Effector memory CD4-positive, alpha-beta T cell (primary cell): ENCODE measurements at regions not wholly inside any gene's neighbourhood (a gene's known extent, or its start where the extent isn't known, plus 50 kb on each side); places are given as distances from the start of the nearest gene placed in this dataset.
"Not testable (repeated sequence)": the region's sequence is repeated elsewhere in the genome, so short reads cannot be mapped to it uniquely, and the experiment has no call there.

Experiments
- DNase-seq, 3 donors: peaks; one replicate each; pipeline ENCODE4 v3.0.0-alpha.2; 2020
- H3K27ac ChIP-seq: 2 replicates; pipeline ENCODE4 v1.7.0; 2013; ENCODE audit warnings: mild to moderate bottlenecking, low read length, moderate library complexity; ENCODE audit not compliant: insufficient read depth, poor library complexity, severe bottlenecking
- H3K27me3 ChIP-seq: replicated peaks from 2 replicates; pipeline ENCODE4 v1.7.0; 2013; ENCODE audit warnings: mild to moderate bottlenecking, low read length; ENCODE audit not compliant: insufficient read depth, control insufficient read depth, poor library complexity, severe bottlenecking
- H3K36me3 ChIP-seq: 2 replicates; pipeline ENCODE4 v1.7.0; 2013; ENCODE audit warnings: mild to moderate bottlenecking, low read length, moderate library complexity; ENCODE audit not compliant: control insufficient read depth, insufficient read depth
- H3K4me1 ChIP-seq: 2 replicates; pipeline ENCODE4 v1.7.0; 2013; ENCODE audit warnings: low read length, mild to moderate bottlenecking; ENCODE audit not compliant: control insufficient read depth, insufficient read depth, poor library complexity, severe bottlenecking
- H3K4me3 ChIP-seq: 2 replicates; pipeline ENCODE4 v1.7.0; 2013; ENCODE audit warnings: low read length, low read depth, mild to moderate bottlenecking; ENCODE audit not compliant: insufficient read depth, poor library complexity, severe bottlenecking
- H3K9me3 ChIP-seq: 2 replicates; pipeline ENCODE4 v1.7.0; 2013; ENCODE audit warnings: mild to moderate bottlenecking, low read length, moderate library complexity; ENCODE audit not compliant: control insufficient read depth

DNA sequence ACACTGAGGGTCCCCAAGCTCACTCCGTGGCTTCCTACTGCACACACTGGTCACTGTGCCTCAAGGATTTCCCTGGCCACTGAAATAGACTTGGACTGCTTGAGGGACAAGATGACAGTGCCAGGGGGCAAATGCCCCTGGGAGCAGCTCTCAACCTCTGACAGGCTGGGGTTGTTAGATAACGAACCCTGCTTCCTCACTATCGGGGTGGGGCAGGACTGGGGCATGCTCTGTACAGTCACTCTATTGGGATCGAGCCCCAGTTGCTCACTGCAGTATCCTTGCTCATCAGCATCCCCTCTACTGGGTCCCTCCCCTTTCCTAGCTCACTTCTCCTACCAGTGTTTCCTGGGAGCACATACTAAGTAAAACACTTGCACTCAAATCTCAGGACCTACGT is 610.8 kb downstream of the NTRK3 start:
- Histone ChIP-seq H3K27ac (no peak overlapping the region), H3K36me3 (no peaks in the 10 kb centered on the region), H3K9me3 (no peaks in the 10 kb centered on the region), H3K4me1 (no peaks in the 10 kb centered on the region), H3K27me3 (no peaks in the 10 kb centered on the region), H3K4me3 (no peak overlapping the region)
- no peak for DNase-seq

DNA sequence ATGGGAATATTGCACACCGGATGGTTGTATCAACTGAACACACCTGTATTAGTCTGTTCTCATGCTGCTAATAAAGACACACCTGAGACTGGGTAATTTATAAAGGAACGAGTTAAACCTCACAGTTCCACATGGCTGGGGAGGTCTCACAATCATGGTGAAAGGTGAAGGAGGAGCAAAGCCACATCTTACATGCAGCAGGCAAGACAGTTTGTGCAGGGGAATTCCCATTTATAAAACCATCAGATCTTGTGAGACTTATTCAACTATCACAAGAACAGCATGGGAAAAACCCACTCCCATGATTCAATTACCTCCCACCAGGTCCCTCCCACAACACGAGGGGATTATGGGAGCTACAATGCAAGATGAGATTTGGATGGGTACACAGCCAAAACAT is 613.5 kb downstream of the NTRK3 start:
- DNase-seq, H3K27me3 ChIP-seq, H3K4me1 ChIP-seq, H3K4me3 ChIP-seq, H3K9me3 ChIP-seq, H3K36me3 ChIP-seq, H3K27ac ChIP-seq: not testable (repeated sequence)

DNA sequence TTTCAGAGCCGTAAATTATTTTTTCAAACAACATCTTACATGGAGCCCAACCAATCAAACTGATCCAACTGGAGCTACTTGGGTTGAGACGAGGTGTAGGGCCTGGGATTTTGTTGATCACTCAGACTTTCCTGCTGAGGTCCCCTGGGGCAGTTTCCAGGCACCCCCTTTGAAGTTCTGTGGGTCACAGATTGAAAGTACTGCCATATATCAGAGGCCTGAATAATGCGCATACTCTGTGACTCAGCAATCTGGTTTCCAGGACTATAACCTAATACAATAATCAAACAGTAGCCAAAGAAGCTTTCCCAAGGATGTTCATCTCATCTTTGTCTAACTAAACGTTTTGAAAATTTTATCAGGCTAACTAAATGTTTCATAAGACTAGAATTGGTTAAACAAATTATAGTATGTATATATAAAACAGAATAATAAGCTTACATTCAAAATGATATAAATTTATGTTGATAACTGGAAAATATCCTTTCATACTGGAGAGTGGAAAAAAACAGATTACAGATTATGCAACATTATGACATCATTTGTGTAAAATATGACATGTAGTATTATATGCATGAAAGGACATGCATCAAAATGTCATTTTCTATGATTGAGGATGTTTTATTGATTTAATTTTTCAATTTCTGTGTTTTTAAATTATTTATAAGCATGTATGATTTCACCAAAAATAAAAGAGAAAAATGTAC is 617.1 kb downstream of the NTRK3 start:
- no peak overlapping the region for H3K27ac ChIP-seq
- no peaks in the 10 kb centered on the region for H3K27me3 ChIP-seq
- DNase-seq: no peak
- no peaks in the 10 kb centered on the region for H3K9me3 ChIP-seq
- H3K4me1 ChIP-seq: no peaks in the 10 kb centered on the region
- H3K36me3 ChIP-seq: no peaks in the 10 kb centered on the region
- H3K4me3 ChIP-seq: no peak overlapping the region

DNA sequence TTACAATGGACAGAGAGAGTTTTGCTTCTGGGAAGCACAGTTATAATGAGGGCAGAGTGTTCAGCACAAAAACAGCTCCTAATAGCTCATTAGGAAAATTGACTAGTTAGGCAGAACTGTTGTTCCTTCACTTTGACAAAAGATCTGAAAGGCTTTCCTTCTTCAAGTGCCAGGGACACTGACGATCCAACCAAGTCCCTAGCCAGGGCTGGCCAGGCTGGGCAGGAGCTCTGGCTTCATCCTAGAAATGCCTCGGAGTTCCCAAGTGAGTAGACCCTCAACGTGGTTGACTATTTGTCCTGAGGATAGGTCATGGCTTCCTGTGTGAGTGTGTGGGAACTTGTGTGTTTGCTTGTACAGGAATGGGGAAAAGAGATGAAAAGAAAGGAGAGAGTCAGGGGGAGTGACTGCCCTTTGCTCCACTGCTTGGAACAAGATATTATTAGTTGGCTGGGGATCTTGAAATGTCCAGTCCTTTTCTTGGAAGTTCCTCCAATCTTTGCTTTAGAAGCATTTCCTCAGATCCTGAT is 617.9 kb downstream of the NTRK3 start:
- Histone ChIP-seq H3K27me3 (no peaks in the 10 kb centered on the region), H3K4me1 (no peaks in the 10 kb centered on the region), H3K36me3 (no peaks in the 10 kb centered on the region), H3K4me3 (no peak overlapping the region), H3K27ac (no peak overlapping the region), H3K9me3 (no peaks in the 10 kb centered on the region)
- no peak for DNase-seq

DNA sequence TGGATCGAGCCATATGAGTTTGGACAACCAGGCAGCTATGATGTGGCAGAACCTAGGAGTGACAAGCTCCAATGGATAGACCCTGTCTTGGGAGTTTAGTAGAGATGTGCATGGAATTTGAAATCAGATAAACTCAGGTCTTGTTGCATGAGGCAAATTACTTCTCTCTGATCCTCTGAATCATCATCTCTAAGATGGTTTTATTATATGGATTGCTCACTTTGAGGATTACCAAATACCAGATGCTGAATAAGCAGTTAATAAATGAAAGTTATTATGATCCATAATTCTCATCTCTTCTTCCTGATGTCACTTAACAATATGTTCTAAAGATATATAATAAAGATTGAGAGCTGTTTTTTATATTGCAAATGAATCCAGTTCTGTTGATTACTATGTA is 622.2 kb downstream of the NTRK3 start:
- H3K36me3 ChIP-seq: no peaks in the 10 kb centered on the region

DNA sequence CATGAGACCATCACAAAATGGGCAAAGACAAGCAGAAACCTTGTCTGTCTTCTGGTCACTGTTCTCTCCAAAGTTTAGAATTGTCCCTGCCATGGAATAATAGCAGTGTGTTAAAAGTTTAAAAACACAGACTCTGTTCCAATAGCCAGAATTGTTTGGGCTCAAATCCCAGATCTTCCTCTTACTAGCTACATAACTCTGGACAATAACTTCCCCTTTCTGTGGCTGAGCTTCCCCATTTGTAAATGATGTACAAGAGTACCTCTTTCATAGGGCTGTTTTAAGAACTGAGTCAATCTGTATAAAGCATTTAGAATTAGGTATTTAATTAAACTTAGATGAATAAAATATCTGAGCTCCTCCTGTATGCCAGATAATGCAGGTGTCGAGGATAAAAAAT is 623.0 kb downstream of the NTRK3 start:
- no peak for DNase-seq
- Histone ChIP-seq H3K4me1 (no peaks in the 10 kb centered on the region), H3K36me3 (no peaks in the 10 kb centered on the region)

More for the DNA sequence above, 622.2 kb downstream of the NTRK3 start:
- Histone ChIP-seq H3K27me3 (no peaks in the 10 kb centered on the region), H3K4me3 (no peak overlapping the region), H3K27ac (no peak overlapping the region), H3K4me1 (no peaks in the 10 kb centered on the region), H3K9me3 (no peaks in the 10 kb centered on the region)
- no peak for DNase-seq

DNA sequence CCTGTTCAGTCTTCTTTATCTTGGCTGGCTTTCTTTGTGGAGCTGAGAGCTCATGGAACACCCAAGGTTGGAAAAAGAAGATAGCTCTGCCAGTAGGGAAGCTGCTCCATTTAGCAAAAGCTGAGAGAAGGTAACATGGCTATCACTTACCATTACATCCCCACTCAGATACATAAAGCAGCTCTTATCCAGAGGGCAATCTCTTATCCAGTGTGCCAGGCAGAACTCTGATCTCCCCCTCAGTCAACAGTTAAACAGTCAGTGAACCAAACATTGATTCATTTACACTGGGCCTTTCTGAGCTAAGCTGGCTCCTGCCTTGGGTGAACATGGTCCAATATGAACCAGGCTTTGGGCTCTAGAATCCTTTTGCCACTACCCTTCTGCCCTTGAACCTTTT is 624.2 kb downstream of the NTRK3 start:
- no peak overlapping the region for H3K4me3 ChIP-seq
- H3K27ac ChIP-seq: no peak overlapping the region
- H3K4me1 ChIP-seq: no peaks in the 10 kb centered on the region
- DNase-seq: no peak
- no peaks in the 10 kb centered on the region for H3K27me3 ChIP-seq
- H3K36me3 ChIP-seq: no peaks in the 10 kb centered on the region
- no peaks in the 10 kb centered on the region for H3K9me3 ChIP-seq

More for the DNA sequence above, 623.0 kb downstream of the NTRK3 start:
- no peak overlapping the region for H3K4me3 ChIP-seq
- no peaks in the 10 kb centered on the region for H3K9me3 ChIP-seq
- no peaks in the 10 kb centered on the region for H3K27me3 ChIP-seq
- no peak overlapping the region for H3K27ac ChIP-seq

DNA sequence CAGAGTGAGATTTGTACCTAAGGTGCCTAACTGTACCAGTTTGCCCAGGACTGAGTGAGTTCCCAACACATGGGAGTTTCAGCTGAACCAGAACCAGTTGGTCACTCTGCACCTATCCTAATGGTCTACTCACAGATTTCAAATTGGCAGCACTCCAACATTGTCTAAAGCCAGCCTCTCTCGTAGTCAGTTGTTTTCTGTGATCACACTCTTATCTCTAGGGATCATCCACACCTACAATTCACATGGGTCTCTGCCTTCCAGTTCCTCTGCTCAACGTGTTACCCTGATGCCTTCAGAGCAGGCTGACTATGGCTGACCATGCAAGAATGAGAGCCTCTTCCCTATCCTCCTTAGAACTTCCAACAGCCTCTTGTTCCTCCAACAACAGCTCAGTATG is 624.8 kb downstream of the NTRK3 start:
- Histone ChIP-seq H3K27ac (no peak overlapping the region), H3K4me3 (no peak overlapping the region), H3K9me3 (no peaks in the 10 kb centered on the region), H3K27me3 (no peaks in the 10 kb centered on the region), H3K36me3 (no peaks in the 10 kb centered on the region), H3K4me1 (no peaks in the 10 kb centered on the region)
- no peak for DNase-seq

DNA sequence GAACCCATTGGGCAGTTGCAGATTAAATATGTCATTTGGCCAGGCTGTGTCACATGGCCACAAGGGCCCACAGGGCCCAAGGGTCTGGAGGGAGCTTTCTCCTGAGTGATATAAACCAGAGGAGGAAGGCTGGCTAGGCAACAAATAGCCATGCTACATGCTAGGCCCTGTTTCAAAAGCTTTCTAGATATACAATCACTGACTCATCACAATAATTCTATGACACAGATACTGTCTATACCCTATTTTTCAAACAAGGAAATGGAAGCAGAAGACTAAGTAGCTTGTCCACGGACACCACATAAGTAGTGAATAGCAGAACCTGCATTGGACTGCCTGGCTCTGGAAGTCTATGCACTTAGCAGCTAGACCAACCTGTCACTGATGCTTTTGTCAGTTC is 625.4 kb downstream of the NTRK3 start:
- Histone ChIP-seq H3K4me1 (no peaks in the 10 kb centered on the region), H3K27ac (no peak overlapping the region), H3K27me3 (no peaks in the 10 kb centered on the region), H3K4me3 (no peak overlapping the region), H3K36me3 (no peaks in the 10 kb centered on the region), H3K9me3 (no peaks in the 10 kb centered on the region)
- DNase-seq: no peak

DNA sequence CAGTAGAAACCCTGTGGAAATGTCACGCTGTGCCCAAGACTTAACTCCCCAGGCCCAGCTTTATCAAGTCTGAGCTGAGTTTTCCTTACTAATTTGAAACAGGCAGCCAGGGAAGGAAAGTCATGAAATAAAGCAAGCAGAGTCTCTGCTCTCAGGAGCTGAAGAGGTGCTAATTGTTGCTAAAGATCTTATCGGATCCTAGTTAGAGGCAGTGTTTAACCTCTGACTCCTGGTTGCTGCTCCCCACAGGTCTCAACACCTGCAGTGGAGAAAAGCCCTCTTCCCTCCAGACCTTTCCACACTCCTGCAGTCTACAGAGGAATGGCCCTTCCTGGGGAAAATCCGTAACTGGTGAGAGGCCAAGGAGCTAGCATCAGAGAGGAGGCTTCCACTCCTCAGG is 628.2 kb downstream of the NTRK3 start:
- Histone ChIP-seq H3K9me3 (no peaks in the 10 kb centered on the region), H3K4me3 (no peak overlapping the region), H3K27ac (no peak overlapping the region), H3K4me1 (no peaks in the 10 kb centered on the region), H3K36me3 (no peaks in the 10 kb centered on the region), H3K27me3 (no peaks in the 10 kb centered on the region)
- no peak for DNase-seq
